HEK293T (cell line): ENCODE measurements at regions not wholly inside any gene's neighbourhood (a gene's known extent, or its start where the extent isn't known, plus 50 kb on each side); places are given as distances from the start of the nearest gene placed in this dataset.

Source experiments
- CTBP1 ChIP-seq: fragments of 450-650 bp; IDR thresholded peaks from 2 replicates; pipeline ENCODE4 v1.6.1; 2016; ENCODE audit warnings: borderline replicate concordance
- SP1 ChIP-seq: fragments of 450-650 bp; IDR thresholded peaks from 2 replicates; pipeline ENCODE4 v1.6.1; 2017

GRCh38 chr6:95501032-95501904, 76.1 kb upstream of the MANEA start:
- TF ChIP-seq CTBP1 (no peak), SP1 (no peak)
